NT2/D1 (cell line): ENCODE measurements at regions not wholly inside any gene's neighbourhood (a gene's known extent, or its start where the extent isn't known, plus 50 kb on each side); places are given as distances from the start of the nearest gene placed in this dataset.

Experiments
- YY1 ChIP-seq: IDR thresholded peaks from 2 replicates; pipeline ENCODE4 v1.6.1; 2011; ENCODE audit not compliant: insufficient read length, insufficient read depth
- ZNF274 ChIP-seq: IDR thresholded peaks from 2 replicates; pipeline ENCODE4 v1.6.1; 2011; ENCODE audit warnings: mild to moderate bottlenecking, low read depth, low read length

DNA sequence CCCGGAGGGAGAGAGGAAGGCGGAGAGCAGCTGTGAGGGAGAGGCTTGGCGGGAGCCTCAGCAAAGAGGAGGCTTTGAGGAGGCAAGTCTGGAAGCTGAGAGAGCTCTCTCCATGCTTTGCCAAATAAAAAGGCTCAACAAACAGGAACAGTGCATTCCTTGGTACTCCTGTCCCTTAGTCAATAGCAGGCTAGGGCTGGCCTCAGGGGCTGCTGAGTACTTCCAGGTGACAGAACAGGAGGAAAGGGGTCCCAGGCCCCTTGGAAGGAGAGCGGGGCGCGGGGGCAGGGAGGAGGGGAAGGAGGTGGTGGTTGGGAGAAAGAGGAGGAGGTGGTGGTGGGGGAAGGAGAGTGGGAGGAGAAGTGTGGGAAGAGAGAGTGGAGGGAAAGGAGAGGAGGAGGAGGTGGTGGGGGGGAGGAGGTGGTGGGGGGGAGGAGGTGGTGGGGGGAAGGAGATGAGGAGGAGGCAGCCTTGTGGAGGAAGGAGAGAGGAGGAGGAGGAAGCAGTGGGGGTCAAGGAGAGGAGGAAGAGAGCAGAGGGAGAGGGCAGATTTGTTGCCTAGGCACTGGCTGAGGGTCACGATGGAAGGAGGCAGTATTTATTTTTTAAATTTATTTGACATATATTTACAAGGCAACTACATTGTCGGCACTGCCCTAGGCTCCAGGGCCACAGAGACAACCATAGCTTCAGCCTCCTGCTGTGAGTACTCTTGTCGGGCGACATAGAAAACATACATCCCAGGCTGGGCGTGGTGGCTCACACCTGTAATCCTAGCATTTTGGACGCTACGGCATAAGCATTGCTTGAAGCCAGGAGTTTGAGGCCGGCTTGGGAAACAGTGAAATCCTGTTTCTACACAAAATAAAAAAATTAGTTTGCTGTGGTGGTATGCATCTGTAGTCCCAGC, 74.2 kb upstream of the ZBED5 start:
- no peak for TF ChIP-seq ZNF274
- TF ChIP-seq YY1, result no peak
